DND-41 (cell line): ENCODE measurements at regions not wholly inside any gene's neighbourhood (a gene's known extent, or its start where the extent isn't known, plus 50 kb on each side); places are given as distances from the start of the nearest gene placed in this dataset.

Source experiments
- CTCF ChIP-seq: IDR thresholded peaks from 2 replicates; pipeline ENCODE4 v1.5.1; 2012; ENCODE audit warnings: borderline replicate concordance, low read length, moderate library complexity, mild to moderate bottlenecking; ENCODE audit not compliant: poor library complexity, severe bottlenecking; ENCODE audit errors: extremely low read depth
- EZH2 ChIP-seq: IDR thresholded peaks from 3 replicates; pipeline ENCODE4 v1.6.1; 2012; ENCODE audit warnings: borderline replicate concordance, low read depth, mild to moderate bottlenecking, moderate library complexity, low read length, inconsistent platforms; ENCODE audit not compliant: severe bottlenecking

- TF ChIP-seq EZH2 (no peak), CTCF (no peak)
Measured at GRCh38 chr20:51249781-51250180, 226.9 kb upstream of the KCNG1 start.
